GM12878 (cell line): ENCODE measurements at regions not wholly inside any gene's neighbourhood (a gene's known extent, or its start where the extent isn't known, plus 50 kb on each side); places are given as distances from the start of the nearest gene placed in this dataset.

ENCODE experiments used
- ATAC-seq: fragments of 200-7000 bp; cut with Tn5 transposase; 3 replicates; pipeline ENCODE4 v1.9.1; 2020; ENCODE audit warnings: mild to moderate bottlenecking, moderate library complexity
- BruUV-seq: library from RNA; stranded (reverse); fragments of 400-500 nt; replicated peaks from 2 replicates; lab custom pipeline; 2021; lab: Mats Ljungman, UMichigan
- CTCF ChIA-PET: fragments of 300-600 bp; sonication (Branson Sonifier 250); formaldehyde crosslinking; extraction: SDS; loops from one replicate; lab custom pipeline; 2021; ENCODE audit warnings: inconsistent platforms; lab: Yijun Ruan, JAX
- POLR2A ChIA-PET: fragments of 350-600 bp; formaldehyde crosslinking; extraction: SDS; loops from one replicate; lab custom pipeline; 2021; ENCODE audit warnings: inconsistent platforms; lab: Charles Lee
- RAD21 ChIA-PET: fragments of 300-600 bp; sonication (Branson Sonifier 250); formaldehyde crosslinking; loops from one replicate; lab custom pipeline; 2023; ENCODE audit warnings: antibody characterized with exemption; ENCODE audit not compliant: unreplicated experiment; lab: Charles Lee
- SMC1A ChIA-PET: fragments of 300-600 bp; sonication (Branson Sonifier 250); formaldehyde crosslinking; loops from one replicate; lab custom pipeline; 2023; ENCODE audit not compliant: unreplicated experiment, uncharacterized antibody; lab: Charles Lee
- DNase-seq: peaks from one replicate; pipeline ENCODE4 v3.0.0-alpha.2; 2011; ENCODE audit warnings: low read depth, low spot score
- FAIRE-seq: peaks from 3 replicates; lab custom pipeline; 2011; peaks lifted over from hg19 to GRCh38; lab: Jason Lieb, UNC
- H2AFZ ChIP-seq: 2 replicates; pipeline ENCODE4 v1.6.0; 2011; ENCODE audit warnings: low read depth, low read length, control low read depth; ENCODE audit not compliant: control insufficient read depth
- H3K27ac ChIP-seq: 2 replicates; pipeline ENCODE4 v1.5.1; 2011; ENCODE audit warnings: control low read depth; ENCODE audit not compliant: control insufficient read depth, insufficient read depth
- H3K27me3 ChIP-seq, 2 experiments: replicated peaks in 1 of 2; 2 replicates each; pipeline versions ENCODE4 v1.6.0 to v1.6.1; 2011; ENCODE audit warnings: low read length in 1 of 2; ENCODE audit not compliant: control insufficient read depth in 2 of 2, insufficient read depth in 2 of 2
- H3K36me3 ChIP-seq, 2 experiments: 2 replicates each; pipeline ENCODE4 v1.5.1; 2011; ENCODE audit warnings: low read length in 1 of 2; ENCODE audit not compliant: control insufficient read depth in 2 of 2, insufficient read depth in 2 of 2
- H3K4me1 ChIP-seq: 2 replicates; pipeline ENCODE4 v1.6.1; 2011; ENCODE audit warnings: mild to moderate bottlenecking, low read length, moderate library complexity, mixed read lengths; ENCODE audit not compliant: control insufficient read depth, insufficient read depth
- H3K4me2 ChIP-seq: 2 replicates; pipeline ENCODE4 v1.6.0; 2011; ENCODE audit warnings: control low read depth; ENCODE audit not compliant: control insufficient read depth, insufficient read depth
- H3K4me3 ChIP-seq: fragments of 200-600 bp; sonication (generic); 2 replicates; pipeline ENCODE4 v1.5.1; 2016
- H3K79me2 ChIP-seq: 2 replicates; pipeline ENCODE4 v1.6.0; 2011; ENCODE audit warnings: low read length; ENCODE audit not compliant: control insufficient read depth, insufficient read depth
- H3K9ac ChIP-seq: 2 replicates; pipeline ENCODE4 v1.8.0; 2011; ENCODE audit warnings: low read length, control low read depth, mixed read lengths; ENCODE audit not compliant: control insufficient read depth, insufficient read depth
- H3K9me3 ChIP-seq: replicated peaks from 3 replicates; pipeline ENCODE4 v1.5.1; 2011; ENCODE audit warnings: mild to moderate bottlenecking, low read length; ENCODE audit not compliant: control insufficient read depth, insufficient read depth
- H4K20me1 ChIP-seq: 2 replicates; pipeline ENCODE4 v1.6.0; 2011; ENCODE audit not compliant: control insufficient read depth, insufficient read depth
- CEBPB ChIP-seq, 2 experiments: fragments of 150-350 bp in 1 of 2; IDR thresholded peaks; 2 replicates each; pipeline ENCODE4 v1.6.1; 2012 to 2014; ENCODE audit warnings: low read depth in 2 of 2, low read length in 2 of 2, borderline replicate concordance in 1 of 2, inconsistent platforms in 1 of 2
- CHD2 ChIP-seq: IDR thresholded peaks from 2 replicates; pipeline ENCODE4 v1.6.1; 2011; ENCODE audit warnings: low read depth, low read length, improper control_type of control experiment, borderline replicate concordance
- JUNB ChIP-seq: IDR thresholded peaks from 2 replicates; pipeline ENCODE4 v1.6.1; 2016; ENCODE audit warnings: antibody characterized with exemption, mild to moderate bottlenecking
- LARP7 ChIP-seq: fragments of 450-650 bp; IDR thresholded peaks from 2 replicates; pipeline ENCODE4 v1.6.1; 2017; ENCODE audit warnings: mild to moderate bottlenecking
- MEF2A ChIP-seq: IDR thresholded peaks from 2 replicates; pipeline ENCODE4 v1.6.1; 2011; ENCODE audit warnings: low read depth, mild to moderate bottlenecking, low read length, moderate library complexity; ENCODE audit not compliant: insufficient read depth
- MTA3 ChIP-seq: IDR thresholded peaks from 2 replicates; pipeline ENCODE4 v1.6.1; 2012; ENCODE audit warnings: low read length, inconsistent platforms, borderline replicate concordance
- NFYB ChIP-seq: IDR thresholded peaks from 2 replicates; pipeline ENCODE4 v1.6.1; 2011; ENCODE audit warnings: low read depth, mild to moderate bottlenecking, low read length, improper control_type of control experiment, moderate library complexity; ENCODE audit not compliant: insufficient read depth
- PML ChIP-seq: IDR thresholded peaks from 2 replicates; pipeline ENCODE4 v1.6.1; 2012; ENCODE audit warnings: low read length, inconsistent platforms
- SMAD1 ChIP-seq: fragments of 450-650 bp; IDR thresholded peaks from 2 replicates; pipeline ENCODE4 v1.6.1; 2018; ENCODE audit warnings: mild to moderate bottlenecking, low read depth; ENCODE audit not compliant: partially characterized antibody
- SMC3 ChIP-seq: IDR thresholded peaks from 2 replicates; pipeline ENCODE4 v1.6.1; 2011; ENCODE audit warnings: low read length, improper control_type of control experiment, borderline replicate concordance
- TAF1 ChIP-seq: IDR thresholded peaks from 2 replicates; pipeline ENCODE4 v1.6.1; 2011; ENCODE audit warnings: mild to moderate bottlenecking, low read depth, low read length, borderline replicate concordance
- USF2 ChIP-seq: IDR thresholded peaks from 2 replicates; pipeline ENCODE4 v1.6.1; 2011; ENCODE audit warnings: low read depth, low read length, improper control_type of control experiment, borderline replicate concordance
- ZBED1 ChIP-seq: IDR thresholded peaks from 2 replicates; pipeline ENCODE4 v1.6.1; 2016; ENCODE audit warnings: borderline replicate concordance
- WGBS: methylation state at CpG from one replicate; pipeline ENCODE4 v1.1.6; 2016; ENCODE audit warnings: low lambda C conversion rate; ENCODE audit not compliant: insufficient replicate concordance, insufficient coverage; ENCODE audit errors: missing lambda C conversion rate; 5-methylcytosine and 5-hydroxymethylcytosine counted together
- in situ Hi-C: fragments of 300-500 bp; cut with MboI; formaldehyde crosslinking; loops from 9 replicates; pipeline ENCODE4 v1.14.3; 2018; ENCODE audit warnings: mixed read lengths
- intact Hi-C: fragments of 100-400 bp; cut with micrococcal nuclease; formaldehyde crosslinking; loops from one replicate; pipeline ENCODE4 v1.14.2; 2022; ENCODE audit not compliant: unreplicated experiment

- no peak for DNase-seq
- TF ChIP-seq LARP7 (no peak), TAF1 (no peak), NFYB (no peak)
- Histone ChIP-seq H3K36me3 (no peaks in the 10 kb centered on the region), H3K9me3 (no peaks in the 10 kb centered on the region; the same call in 2 of the 3 replicates), H2AFZ (no peak overlapping the region), H3K9ac (no peak overlapping the region), H3K4me3 (no peak overlapping the region), H4K20me1 (no peaks in the 10 kb centered on the region), H3K27me3 (no peaks in the 10 kb centered on the region), H3K4me1 (no peaks in the 10 kb centered on the region), H3K4me2 (no peak overlapping the region), H3K79me2 (no peaks in the 10 kb centered on the region), H3K27ac (no peak overlapping the region)
- WGBS, result 24% methylated on average over 2 of the region's 2 CpGs
- ChIA-PET RAD21 (no interaction called here), SMC1A (no interaction called here), POLR2A (no interaction called here), CTCF (no interaction called here)
- BruUV-seq, result no TSS peak
- no peak for ATAC-seq
- in situ Hi-C loops, result no loop called here
- intact Hi-C loops, result no loop called here
- FAIRE-seq, result no peak
Measured at GRCh38 chr15:34688699-34689098, 66.1 kb downstream of the GJD2 start.

- Histone ChIP-seq H3K9ac (no peak overlapping the region), H3K36me3 (no peaks in the 10 kb centered on the region), H3K79me2 (no peaks in the 10 kb centered on the region), H3K27me3 (peaks cover 3% of the 10 kb centered on the region in 2 experiments; a peak in 2 of 4 replicates), H3K4me3 (no peak overlapping the region), H3K27ac (no peak overlapping the region), H3K4me1 (no peaks in the 10 kb centered on the region), H2AFZ (no peak overlapping the region), H3K9me3 (no peaks in the 10 kb centered on the region), H4K20me1 (no peaks in the 10 kb centered on the region), H3K4me2 (no peak overlapping the region)
- ChIA-PET SMC1A (no interaction called here), RAD21 (no interaction called here), POLR2A (no interaction called here), CTCF (no interaction called here)
- in situ Hi-C loops (no loop called here), intact Hi-C loops (no loop called here)
- no peak for FAIRE-seq
- TF ChIP-seq CHD2 (no peak), LARP7 (no peak), PML (no peak), USF2 (no peak), CEBPB (IDR thresholded peaks at IDR 0.05; ENCODE audit: borderline replicate concordance in 1 of 2, low read depth in 2 of 2, low read length in 2 of 2) (no peak), JUNB (no peak), SMAD1 (no peak), SMC3 (no peak), ZBED1 (no peak), MTA3 (no peak), MEF2A (no peak)
- DNase-seq, result no peak
- ATAC-seq, result no peak
- no TSS peak for BruUV-seq
- WGBS, result 20% methylated on average over 2 of the region's 2 CpGs
Measured at GRCh38 chr15:34684351-34684750, 70.4 kb downstream of the GJD2 start.
